SJCRH30 (cell line): ENCODE measurements at regions not wholly inside any gene's neighbourhood (a gene's known extent, or its start where the extent isn't known, plus 50 kb on each side); places are given as distances from the start of the nearest gene placed in this dataset.

Experiments
- DNase-seq, 2 experiments: peaks; one replicate each; pipeline ENCODE4 v3.0.0-alpha.2; 2015 to 2020
- H3K27ac ChIP-seq: fragments of 250-450 bp; sonication (Bioruptor Pico); 2 replicates; pipeline ENCODE4 v1.5.1; 2020; ENCODE audit warnings: mild to moderate bottlenecking, moderate library complexity
- H3K27me3 ChIP-seq: fragments of 250-450 bp; sonication (Bioruptor Pico); 2 replicates; pipeline ENCODE4 v1.5.1; 2020; ENCODE audit warnings: mild to moderate bottlenecking, moderate library complexity
- H3K36me3 ChIP-seq: fragments of 250-450 bp; sonication (Bioruptor Pico); 2 replicates; pipeline ENCODE4 v1.5.1; 2020; ENCODE audit warnings: mild to moderate bottlenecking, moderate library complexity
- H3K4me1 ChIP-seq: fragments of 250-450 bp; sonication (Bioruptor Pico); 2 replicates; pipeline ENCODE4 v1.5.1; 2020; ENCODE audit warnings: mild to moderate bottlenecking, moderate library complexity
- H3K4me3 ChIP-seq: fragments of 250-450 bp; sonication (Bioruptor Pico); 2 replicates; pipeline ENCODE4 v1.5.1; 2020; ENCODE audit warnings: mild to moderate bottlenecking, moderate library complexity
- H3K9me3 ChIP-seq: fragments of 250-450 bp; sonication (Bioruptor Pico); replicated peaks from 2 replicates; pipeline ENCODE4 v1.5.1; 2020; ENCODE audit warnings: mild to moderate bottlenecking, moderate library complexity

- H3K36me3 ChIP-seq = no peaks in the 10 kb centered on the region
- no peak overlapping the region for H3K27ac ChIP-seq
- H3K27me3 ChIP-seq = no peaks in the 10 kb centered on the region
- no peaks in the 10 kb centered on the region for H3K4me1 ChIP-seq
- no peak for DNase-seq
- H3K9me3 ChIP-seq = no peaks in the 10 kb centered on the region
- H3K4me3 ChIP-seq = no peak overlapping the region
Observed at GRCh38 chr20:16639027-16639941, 66.0 kb upstream of the KIF16B start.

GRCh38 chr20:16637797-16638196 lies 64.5 kb upstream of the KIF16B start:
- no peaks in the 10 kb centered on the region for H3K9me3 ChIP-seq
- H3K27ac ChIP-seq = no peak overlapping the region
- H3K27me3 ChIP-seq = no peaks in the 10 kb centered on the region
- H3K4me3 ChIP-seq = no peak overlapping the region
- no peak for DNase-seq
- H3K36me3 ChIP-seq = no peaks in the 10 kb centered on the region
- H3K4me1 ChIP-seq = no peaks in the 10 kb centered on the region

DNA sequence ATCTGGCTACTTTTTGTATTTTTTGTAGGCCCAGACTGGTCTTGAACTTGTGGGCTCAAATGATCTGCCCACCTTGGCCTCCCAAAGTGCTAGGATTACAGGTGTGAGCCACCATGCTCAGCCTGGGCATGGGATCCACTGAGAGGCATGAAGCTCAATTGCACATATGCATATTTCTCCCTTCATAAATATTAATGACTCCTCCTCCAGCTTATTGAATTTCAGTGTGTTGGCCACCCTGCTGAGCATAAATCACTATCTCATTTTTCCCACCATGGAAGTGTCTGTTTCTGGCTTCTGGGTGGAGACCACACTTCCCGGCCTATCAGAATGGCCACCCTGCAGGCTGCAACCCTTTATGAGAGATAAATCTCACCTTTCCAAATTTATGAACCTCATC lies 53.6 kb upstream of the KIF16B start:
- H3K27ac ChIP-seq = no peak overlapping the region
- H3K4me1 ChIP-seq = no peaks in the 10 kb centered on the region

DNA sequence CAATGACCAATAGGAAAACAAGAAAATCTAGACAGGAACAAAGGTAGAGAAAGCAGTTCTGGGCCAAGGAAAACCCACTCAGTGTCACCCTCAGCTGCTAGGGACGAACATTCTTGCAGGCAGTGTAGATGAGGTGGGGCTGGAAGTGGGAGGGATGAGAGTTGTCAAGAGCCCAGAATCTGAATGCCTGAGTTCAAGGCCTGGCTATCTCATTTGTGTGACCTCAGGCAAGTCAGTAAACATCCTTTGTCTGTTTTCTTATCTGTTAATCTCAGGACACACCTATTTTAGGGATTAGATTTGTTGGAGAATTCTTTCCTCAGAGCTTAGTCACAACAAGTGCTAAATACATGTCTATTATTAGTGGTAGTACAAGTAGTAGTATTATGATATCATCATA lies 50.9 kb upstream of the KIF16B start:
- no peaks in the 10 kb centered on the region for H3K9me3 ChIP-seq

More for the DNA sequence above, 53.6 kb upstream of the KIF16B start:
- Histone ChIP-seq H3K36me3 (no peaks in the 10 kb centered on the region), H3K4me3 (no peak overlapping the region), H3K27me3 (0 out of 2 replicates have a peak, but pooled peaks cover 2% of the 10 kb centered on the region), H3K9me3 (no peaks in the 10 kb centered on the region)
- no peak for DNase-seq

More for the DNA sequence above, 50.9 kb upstream of the KIF16B start:
- Histone ChIP-seq H3K27me3 (0 out of 2 replicates have a peak, but pooled peaks cover under 1% of the 10 kb centered on the region), H3K27ac (no peak overlapping the region), H3K4me1 (no peaks in the 10 kb centered on the region), H3K4me3 (no peak overlapping the region), H3K36me3 (no peaks in the 10 kb centered on the region)
- DNase-seq = no peak
